Liver (tissue), 3 donors: ENCODE measurements at regions not wholly inside any gene's neighbourhood (a gene's known extent, or its start where the extent isn't known, plus 50 kb on each side); places are given as distances from the start of the nearest gene placed in this dataset.

Source experiments
- FOXA1 ChIP-seq: IDR thresholded peaks from 2 replicates; pipeline ENCODE4 v1.6.1; 2016; ENCODE audit warnings: antibody characterized with exemption
- HNF4G ChIP-seq: IDR thresholded peaks from 2 replicates; pipeline ENCODE4 v1.6.1; 2016; ENCODE audit warnings: antibody characterized with exemption
- JUND ChIP-seq, 2 donors: IDR thresholded peaks; 2 replicates each; pipeline ENCODE4 v1.6.1; 2016; ENCODE audit warnings: antibody characterized with exemption in 2 of 2
- RXRA ChIP-seq, 2 donors: IDR thresholded peaks; 2 replicates each; pipeline ENCODE4 v1.6.1; 2017 to 2018; ENCODE audit warnings: antibody characterized with exemption in 2 of 2, mild to moderate bottlenecking in 1 of 2
- SP1 ChIP-seq: IDR thresholded peaks from 2 replicates; pipeline ENCODE4 v1.6.1; 2018; ENCODE audit warnings: antibody characterized with exemption, mild to moderate bottlenecking
- TAF1 ChIP-seq: conservative IDR thresholded peaks from 2 replicates; pipeline ENCODE4 v1.6.1; 2016; ENCODE audit warnings: antibody characterized with exemption, mild to moderate bottlenecking
- YY1 ChIP-seq: IDR thresholded peaks from 2 replicates; pipeline ENCODE4 v1.6.1; 2016; ENCODE audit warnings: antibody characterized with exemption, mild to moderate bottlenecking
- TF ChIP-seq, protein P1 (sequence below): IDR thresholded peaks from 2 replicates; pipeline ENCODE4 v1.6.1; 2016; ENCODE audit warnings: antibody characterized with exemption
- TF ChIP-seq, protein P2 (sequence below): fragments of 150-350 bp; IDR thresholded peaks from 2 replicates; pipeline ENCODE4 v1.5.1; 2017; ENCODE audit warnings: improper control_type of control experiment, low read depth, low read length; ENCODE audit not compliant: missing input control
- TF ChIP-seq, protein P3 (sequence below): IDR thresholded peaks from 2 replicates; pipeline ENCODE4 v1.6.1; 2016; ENCODE audit warnings: antibody characterized with exemption, mild to moderate bottlenecking
- donor health status: healthy.
- donor health status: healthy.

DNA sequence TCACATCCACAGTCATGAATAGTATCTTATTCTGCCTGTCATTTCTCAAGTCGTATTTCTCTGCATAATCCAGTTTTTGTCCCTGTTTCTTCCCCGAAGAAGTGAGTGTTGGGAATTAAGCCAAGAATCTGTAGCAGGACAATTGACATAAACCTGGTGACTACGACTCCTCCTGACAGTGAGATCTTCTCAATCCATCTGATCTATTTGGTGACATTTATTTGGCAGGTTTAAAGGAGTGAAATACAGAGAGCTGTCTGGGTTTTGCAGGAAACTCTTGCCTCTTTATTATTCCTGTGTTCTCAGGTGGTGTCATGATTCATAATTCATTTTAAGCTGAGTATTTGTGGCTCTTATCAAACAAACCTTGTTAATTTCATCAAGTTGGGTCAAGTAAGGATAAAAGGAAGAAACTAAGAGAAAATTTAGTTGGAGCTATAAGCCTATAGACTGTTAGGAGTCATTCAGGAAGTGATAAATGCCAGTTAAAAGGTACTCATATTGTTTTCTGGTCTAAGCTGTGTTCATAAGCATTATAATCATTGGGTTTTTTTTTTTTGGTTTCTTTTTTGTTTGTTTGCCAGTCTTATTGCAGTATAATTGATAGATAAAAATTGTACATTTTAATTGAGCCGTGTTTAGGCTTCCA is 95.9 kb upstream of the PCSK1 start:
- TF ChIP-seq, protein P1, sequence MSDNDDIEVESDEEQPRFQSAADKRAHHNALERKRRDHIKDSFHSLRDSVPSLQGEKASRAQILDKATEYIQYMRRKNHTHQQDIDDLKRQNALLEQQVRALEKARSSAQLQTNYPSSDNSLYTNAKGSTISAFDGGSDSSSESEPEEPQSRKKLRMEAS, result no peak
- TF ChIP-seq FOXA1 (no peak), RXRA (IDR thresholded peaks at IDR 0.05) (no peak), SP1 (no peak), YY1 (no peak), JUND (IDR thresholded peaks at IDR 0.05) (no peak), TAF1 (no peak), HNF4G (no peak)
- TF ChIP-seq, protein P2, sequence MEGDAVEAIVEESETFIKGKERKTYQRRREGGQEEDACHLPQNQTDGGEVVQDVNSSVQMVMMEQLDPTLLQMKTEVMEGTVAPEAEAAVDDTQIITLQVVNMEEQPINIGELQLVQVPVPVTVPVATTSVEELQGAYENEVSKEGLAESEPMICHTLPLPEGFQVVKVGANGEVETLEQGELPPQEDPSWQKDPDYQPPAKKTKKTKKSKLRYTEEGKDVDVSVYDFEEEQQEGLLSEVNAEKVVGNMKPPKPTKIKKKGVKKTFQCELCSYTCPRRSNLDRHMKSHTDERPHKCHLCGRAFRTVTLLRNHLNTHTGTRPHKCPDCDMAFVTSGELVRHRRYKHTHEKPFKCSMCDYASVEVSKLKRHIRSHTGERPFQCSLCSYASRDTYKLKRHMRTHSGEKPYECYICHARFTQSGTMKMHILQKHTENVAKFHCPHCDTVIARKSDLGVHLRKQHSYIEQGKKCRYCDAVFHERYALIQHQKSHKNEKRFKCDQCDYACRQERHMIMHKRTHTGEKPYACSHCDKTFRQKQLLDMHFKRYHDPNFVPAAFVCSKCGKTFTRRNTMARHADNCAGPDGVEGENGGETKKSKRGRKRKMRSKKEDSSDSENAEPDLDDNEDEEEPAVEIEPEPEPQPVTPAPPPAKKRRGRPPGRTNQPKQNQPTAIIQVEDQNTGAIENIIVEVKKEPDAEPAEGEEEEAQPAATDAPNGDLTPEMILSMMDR, result no peak
- TF ChIP-seq, protein P3, sequence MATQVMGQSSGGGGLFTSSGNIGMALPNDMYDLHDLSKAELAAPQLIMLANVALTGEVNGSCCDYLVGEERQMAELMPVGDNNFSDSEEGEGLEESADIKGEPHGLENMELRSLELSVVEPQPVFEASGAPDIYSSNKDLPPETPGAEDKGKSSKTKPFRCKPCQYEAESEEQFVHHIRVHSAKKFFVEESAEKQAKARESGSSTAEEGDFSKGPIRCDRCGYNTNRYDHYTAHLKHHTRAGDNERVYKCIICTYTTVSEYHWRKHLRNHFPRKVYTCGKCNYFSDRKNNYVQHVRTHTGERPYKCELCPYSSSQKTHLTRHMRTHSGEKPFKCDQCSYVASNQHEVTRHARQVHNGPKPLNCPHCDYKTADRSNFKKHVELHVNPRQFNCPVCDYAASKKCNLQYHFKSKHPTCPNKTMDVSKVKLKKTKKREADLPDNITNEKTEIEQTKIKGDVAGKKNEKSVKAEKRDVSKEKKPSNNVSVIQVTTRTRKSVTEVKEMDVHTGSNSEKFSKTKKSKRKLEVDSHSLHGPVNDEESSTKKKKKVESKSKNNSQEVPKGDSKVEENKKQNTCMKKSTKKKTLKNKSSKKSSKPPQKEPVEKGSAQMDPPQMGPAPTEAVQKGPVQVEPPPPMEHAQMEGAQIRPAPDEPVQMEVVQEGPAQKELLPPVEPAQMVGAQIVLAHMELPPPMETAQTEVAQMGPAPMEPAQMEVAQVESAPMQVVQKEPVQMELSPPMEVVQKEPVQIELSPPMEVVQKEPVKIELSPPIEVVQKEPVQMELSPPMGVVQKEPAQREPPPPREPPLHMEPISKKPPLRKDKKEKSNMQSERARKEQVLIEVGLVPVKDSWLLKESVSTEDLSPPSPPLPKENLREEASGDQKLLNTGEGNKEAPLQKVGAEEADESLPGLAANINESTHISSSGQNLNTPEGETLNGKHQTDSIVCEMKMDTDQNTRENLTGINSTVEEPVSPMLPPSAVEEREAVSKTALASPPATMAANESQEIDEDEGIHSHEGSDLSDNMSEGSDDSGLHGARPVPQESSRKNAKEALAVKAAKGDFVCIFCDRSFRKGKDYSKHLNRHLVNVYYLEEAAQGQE, result no peak
